ENCODE measurements at regions not wholly inside any gene's neighbourhood (a gene's known extent, or its start where the extent isn't known, plus 50 kb on each side); places are given as distances from the start of the nearest gene placed in this dataset.
"Not testable (repeated sequence)": the region's sequence is repeated elsewhere in the genome, so short reads cannot be mapped to it uniquely, and the experiment has no call there.

GRCh38 chr6:21334651-21335050, 258.9 kb upstream of the SOX4 start:
- no peak for DNase-seq (ENCODE audit: low read depth, low spot score)

- DNase-seq (ENCODE audit: low read depth, low spot score): no peak
Observed at GRCh38 chr6:21335591-21335990, 258.0 kb upstream of the SOX4 start.

GRCh38 chr6:21337263-21337662, 256.3 kb upstream of the SOX4 start:
- DNase-seq (ENCODE audit: low read depth, low spot score): no peak

GRCh38 chr6:21340573-21340972, 253.0 kb upstream of the SOX4 start:
- no peak for DNase-seq (ENCODE audit: low read depth, low spot score)

GRCh38 chr6:21341910-21342309, 251.6 kb upstream of the SOX4 start:
- no peak for DNase-seq (ENCODE audit: low read depth, low spot score)

GRCh38 chr6:21342501-21342900, 251.1 kb upstream of the SOX4 start:
- DNase-seq (ENCODE audit: low read depth, low spot score): no peak

GRCh38 chr6:21345704-21346103, 247.8 kb upstream of the SOX4 start:
- not testable (repeated sequence) for DNase-seq (ENCODE audit: low read depth, low spot score)

GRCh38 chr6:21348146-21348503, 245.4 kb upstream of the SOX4 start:
- DNase-seq (ENCODE audit: low read depth, low spot score): no peak

GRCh38 chr6:21348504-21349195, 244.9 kb upstream of the SOX4 start:
- peak; percentile 84 for DNase-seq (ENCODE audit: low read depth, low spot score)

- DNase-seq (ENCODE audit: low read depth, low spot score): no peak
Observed at GRCh38 chr6:21349834-21350233, 243.7 kb upstream of the SOX4 start.

GRCh38 chr6:21350926-21351325, 242.6 kb upstream of the SOX4 start:
- no peak for DNase-seq (ENCODE audit: low read depth, low spot score)

GRCh38 chr6:21352131-21352530, 241.4 kb upstream of the SOX4 start:
- no peak for DNase-seq (ENCODE audit: low read depth, low spot score)

GRCh38 chr6:21354805-21355238, 238.7 kb upstream of the SOX4 start:
- DNase-seq (ENCODE audit: low read depth, low spot score): no peak

- no peak for DNase-seq (ENCODE audit: low read depth, low spot score)
Observed at GRCh38 chr6:21355638-21356037, 237.9 kb upstream of the SOX4 start.

GRCh38 chr6:21357262-21357661, 236.3 kb upstream of the SOX4 start:
- no peak for DNase-seq (ENCODE audit: low read depth, low spot score)

- DNase-seq (ENCODE audit: low read depth, low spot score): no peak
Observed at GRCh38 chr6:21359926-21360325, 233.6 kb upstream of the SOX4 start.

- DNase-seq (ENCODE audit: low read depth, low spot score): no peak
Observed at GRCh38 chr6:21360336-21360735, 233.2 kb upstream of the SOX4 start.

GRCh38 chr6:21367148-21367547, 226.4 kb upstream of the SOX4 start:
- DNase-seq (ENCODE audit: low read depth, low spot score): no peak

GRCh38 chr6:21367649-21368154, 225.8 kb upstream of the SOX4 start:
- no peak for DNase-seq (ENCODE audit: low read depth, low spot score)

- DNase-seq (ENCODE audit: low read depth, low spot score): no peak
Observed at GRCh38 chr6:21371061-21371460, 222.5 kb upstream of the SOX4 start.

- peak; percentile 71 for DNase-seq (ENCODE audit: low read depth, low spot score)
Observed at GRCh38 chr6:21371676-21372171, 221.8 kb upstream of the SOX4 start.

- DNase-seq (ENCODE audit: low read depth, low spot score): no peak
Observed at GRCh38 chr6:21375151-21376116, 218.1 kb upstream of the SOX4 start.

Measured in astrocyte of the hippocampus (primary cell).